ENCODE measurements at regions not wholly inside any gene's neighbourhood (a gene's known extent, or its start where the extent isn't known, plus 50 kb on each side); places are given as distances from the start of the nearest gene placed in this dataset.

GRCh38 chr6:144350528-144350880, 65.4 kb downstream of the UTRN start:
- TF ChIP-seq, protein P1, sequence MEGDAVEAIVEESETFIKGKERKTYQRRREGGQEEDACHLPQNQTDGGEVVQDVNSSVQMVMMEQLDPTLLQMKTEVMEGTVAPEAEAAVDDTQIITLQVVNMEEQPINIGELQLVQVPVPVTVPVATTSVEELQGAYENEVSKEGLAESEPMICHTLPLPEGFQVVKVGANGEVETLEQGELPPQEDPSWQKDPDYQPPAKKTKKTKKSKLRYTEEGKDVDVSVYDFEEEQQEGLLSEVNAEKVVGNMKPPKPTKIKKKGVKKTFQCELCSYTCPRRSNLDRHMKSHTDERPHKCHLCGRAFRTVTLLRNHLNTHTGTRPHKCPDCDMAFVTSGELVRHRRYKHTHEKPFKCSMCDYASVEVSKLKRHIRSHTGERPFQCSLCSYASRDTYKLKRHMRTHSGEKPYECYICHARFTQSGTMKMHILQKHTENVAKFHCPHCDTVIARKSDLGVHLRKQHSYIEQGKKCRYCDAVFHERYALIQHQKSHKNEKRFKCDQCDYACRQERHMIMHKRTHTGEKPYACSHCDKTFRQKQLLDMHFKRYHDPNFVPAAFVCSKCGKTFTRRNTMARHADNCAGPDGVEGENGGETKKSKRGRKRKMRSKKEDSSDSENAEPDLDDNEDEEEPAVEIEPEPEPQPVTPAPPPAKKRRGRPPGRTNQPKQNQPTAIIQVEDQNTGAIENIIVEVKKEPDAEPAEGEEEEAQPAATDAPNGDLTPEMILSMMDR (IDR thresholded peaks at IDR 0.05): no peak
- no peak overlapping the region for H3K4me3 ChIP-seq
- no peaks in the 10 kb centered on the region for H3K27me3 ChIP-seq
- DNase-seq (ENCODE audit: low spot score): no peak
- peak overlapping the region in 1 of 2 donors; percentile 41 for H3K27ac ChIP-seq
- no peaks in the 10 kb centered on the region for H3K9me3 ChIP-seq
- peaks cover 0 to 51% of the 10 kb centered on the region in 2 donors for H3K4me1 ChIP-seq
- no peaks in the 10 kb centered on the region for H3K36me3 ChIP-seq

DNA sequence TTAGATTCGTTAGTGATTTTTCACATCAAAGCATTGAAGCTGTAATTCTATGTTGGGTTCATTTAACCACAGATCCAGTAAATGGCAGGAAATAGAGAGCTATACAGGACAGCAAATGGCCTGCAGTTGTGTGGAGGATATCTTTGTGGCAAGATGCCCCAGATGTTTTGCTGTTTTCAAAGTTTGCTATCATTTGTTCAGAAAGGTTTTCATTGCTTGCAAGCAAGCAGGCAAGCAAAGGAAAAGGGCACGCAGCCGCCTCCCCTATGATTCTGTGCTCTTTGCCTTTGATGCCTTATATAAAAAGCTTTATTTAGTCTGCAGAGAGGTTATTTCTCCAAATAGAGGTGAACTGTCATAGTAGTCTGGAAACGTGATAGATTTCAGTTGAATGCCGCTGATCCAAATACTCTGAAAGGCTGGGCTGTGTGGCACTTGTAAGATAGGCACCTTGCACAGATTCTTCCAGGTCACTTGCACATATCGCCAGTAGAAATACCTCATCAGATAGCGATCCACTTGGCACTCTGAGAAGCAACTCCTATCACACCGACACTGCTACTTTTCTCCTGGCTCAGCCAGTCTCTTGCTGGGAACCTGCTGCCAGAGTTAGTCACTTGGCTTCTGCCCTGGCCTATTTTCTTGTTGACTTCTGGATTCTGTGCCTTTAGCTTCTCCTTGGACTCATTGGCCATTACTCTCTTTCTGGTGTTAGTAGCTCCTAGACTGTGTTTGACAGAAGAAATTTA, 66.4 kb downstream of the UTRN start:
- TF ChIP-seq, protein P1 (IDR thresholded peaks at IDR 0.05): no peak
- Histone ChIP-seq H3K27me3 (no peaks in the 10 kb centered on the region), H3K27ac (peak overlapping the region; percentile 40 to 46), H3K4me3 (no peak overlapping the region), H3K4me1 (peaks cover 0 to 44% of the 10 kb centered on the region in 2 donors), H3K9me3 (no peaks in the 10 kb centered on the region), H3K36me3 (no peaks in the 10 kb centered on the region)
- no peak for DNase-seq (ENCODE audit: low spot score)

DNA sequence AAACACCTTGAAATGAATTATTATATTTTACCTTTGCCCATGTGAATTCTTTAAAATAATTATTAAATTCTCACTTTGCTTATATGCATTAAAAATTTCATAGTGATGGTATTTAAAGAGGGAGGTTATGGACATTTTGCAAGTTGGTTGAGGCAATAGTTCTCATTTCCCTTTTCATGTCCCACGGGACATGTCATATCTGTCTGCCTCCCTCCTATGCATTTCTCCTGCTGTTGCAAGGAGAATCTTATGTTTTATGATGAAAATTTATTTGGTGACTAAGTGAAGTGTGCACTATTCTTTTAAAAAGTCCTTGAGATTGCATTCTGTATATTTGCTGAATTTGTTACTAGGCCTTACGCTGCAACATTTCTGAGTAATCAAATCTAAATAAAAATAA, 67.2 kb downstream of the UTRN start:
- no peak overlapping the region for H3K4me3 ChIP-seq

GRCh38 chr6:144353871-144354314, 68.8 kb downstream of the UTRN start:
- no peaks in the 10 kb centered on the region for H3K9me3 ChIP-seq
- H3K36me3 ChIP-seq: no peaks in the 10 kb centered on the region
- H3K4me3 ChIP-seq: no peak overlapping the region
- DNase-seq (ENCODE audit: low spot score): no peak
- TF ChIP-seq, protein P1 (IDR thresholded peaks at IDR 0.05): no peak
- peaks cover 0 to 35% of the 10 kb centered on the region in 2 donors for H3K4me1 ChIP-seq
- H3K27me3 ChIP-seq: no peaks in the 10 kb centered on the region
- H3K27ac ChIP-seq: no peak overlapping the region

More for the DNA sequence above, 67.2 kb downstream of the UTRN start:
- DNase-seq (ENCODE audit: low spot score): no peak
- Histone ChIP-seq H3K27ac (peak overlapping the region in 1 of 2 donors; percentile 46), H3K9me3 (no peaks in the 10 kb centered on the region), H3K27me3 (no peaks in the 10 kb centered on the region), H3K36me3 (no peaks in the 10 kb centered on the region), H3K4me1 (peaks cover 0 to 38% of the 10 kb centered on the region in 2 donors)
- TF ChIP-seq, protein P1 (IDR thresholded peaks at IDR 0.05): no peak

- Histone ChIP-seq H3K4me1 (peaks cover 0 to 35% of the 10 kb centered on the region in 2 donors), H3K36me3 (no peaks in the 10 kb centered on the region), H3K27ac (no peak overlapping the region), H3K4me3 (no peak overlapping the region), H3K27me3 (no peaks in the 10 kb centered on the region), H3K9me3 (no peaks in the 10 kb centered on the region)
- TF ChIP-seq, protein P1 (IDR thresholded peaks at IDR 0.05): no peak
- no peak for DNase-seq (ENCODE audit: low spot score)
Observed at GRCh38 chr6:144359783-144360182, 74.6 kb downstream of the UTRN start.

DNA sequence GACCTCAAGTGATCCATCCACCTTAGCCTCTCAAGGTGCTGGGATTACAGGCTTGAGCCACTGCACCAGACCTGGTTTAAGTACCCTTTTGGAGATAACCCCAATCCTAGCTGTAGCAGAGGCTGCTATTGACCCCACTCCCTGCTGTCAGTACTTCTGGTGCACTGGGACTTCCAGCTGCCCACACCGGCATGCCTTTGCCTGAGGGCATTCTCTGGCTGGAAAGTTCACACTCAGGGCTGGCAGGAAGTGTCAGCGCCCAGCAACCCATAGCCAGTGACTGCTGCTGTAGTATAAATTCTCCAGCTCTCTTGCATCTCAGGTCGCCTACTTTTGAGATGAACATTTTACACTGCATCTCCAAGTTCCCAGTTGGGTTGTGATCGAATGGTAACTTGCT, 75.3 kb downstream of the UTRN start:
- no peaks in the 10 kb centered on the region for H3K9me3 ChIP-seq
- no peaks in the 10 kb centered on the region for H3K27me3 ChIP-seq
- TF ChIP-seq, protein P1 (IDR thresholded peaks at IDR 0.05): no peak
- no peak overlapping the region for H3K4me3 ChIP-seq
- no peaks in the 10 kb centered on the region for H3K36me3 ChIP-seq
- no peak for DNase-seq (ENCODE audit: low spot score)
- H3K27ac ChIP-seq: no peak overlapping the region
- peaks cover 0 to 40% of the 10 kb centered on the region in 2 donors for H3K4me1 ChIP-seq
